Heart left ventricle (tissue), 13 donors: ENCODE measurements at regions not wholly inside any gene's neighbourhood (a gene's known extent, or its start where the extent isn't known, plus 50 kb on each side); places are given as distances from the start of the nearest gene placed in this dataset.

Experiments used
- CTCF ChIP-seq, 12 donors: fragments of 200-600 bp; sonication (generic) in 4 of 12; IDR thresholded peaks; one replicate each; pipeline versions ENCODE4 v1.5.0 to v1.8.0; 2018 to 2022; ENCODE audit warnings: antibody characterized with exemption in 12 of 12, mild to moderate bottlenecking in 5 of 12
- POLR2A ChIP-seq, 2 donors: fragments of 450-650 bp; IDR thresholded peaks; one replicate each; pipeline ENCODE4 v1.6.1; 2017; ENCODE audit warnings: antibody characterized with exemption in 2 of 2, mild to moderate bottlenecking in 2 of 2, moderate library complexity in 2 of 2
- donor health status: ischemic (EF 13 %, LVEDD 7.1; RV severe dilation, severe dysfunction).
- donor health status: DM: no; HTN: yes; CAD: no.
- donor health status: DM: no; HTN: no; CAD: no.
- donor health status: ischemic (EF 25% LVEDD 6.9; RV normal size, moderate dysfunction).
- donor health status: ischemic (EF 25% LVEDD 5.7; RV mildly dilated, moderate dysfunction).
- donor health status: ischemic (EF 35%, LVEDD 5.7; RV mildly dilated, moderate dysfunction).
- donor health status: nonischemic (EF 11% LVEDD 7.7; RV severe dilation, severe dysfunction).
- donor health status: DM: yes; HTN: yes; CAD: no.
- donor health status: PGD.
- donor health status: ischemic (EF 29% LVEDD 5.4; RV normal size, mild dysfunction).
- donor health status: nonischemic (EF 23%, LVEDD 6.1; RV moderate dilation, normal function).

- TF ChIP-seq CTCF (IDR thresholded peaks at IDR 0.05) (no peak), POLR2A (IDR thresholded peaks at IDR 0.05) (no peak)
Measured at GRCh38 chr4:110865611-110866259, 242.9 kb upstream of the PITX2 start.
